LNCaP clone FGC (cell line): ENCODE measurements at regions not wholly inside any gene's neighbourhood (a gene's known extent, or its start where the extent isn't known, plus 50 kb on each side); places are given as distances from the start of the nearest gene placed in this dataset.

Experiments used
- DNase-seq: peaks from one replicate; pipeline ENCODE4 v3.0.0-alpha.2; 2011; ENCODE audit warnings: low read depth
- H3K4me3 ChIP-seq: 2 replicates; pipeline ENCODE4 v1.5.1; 2011; ENCODE audit warnings: mild to moderate bottlenecking, low read depth, low read length, control low read depth
- CTCF ChIP-seq: IDR thresholded peaks from 2 replicates; pipeline ENCODE4 v1.5.1; 2012; ENCODE audit warnings: mild to moderate bottlenecking; ENCODE audit not compliant: control insufficient read depth, insufficient read depth; ENCODE audit errors: extremely low read depth

DNA sequence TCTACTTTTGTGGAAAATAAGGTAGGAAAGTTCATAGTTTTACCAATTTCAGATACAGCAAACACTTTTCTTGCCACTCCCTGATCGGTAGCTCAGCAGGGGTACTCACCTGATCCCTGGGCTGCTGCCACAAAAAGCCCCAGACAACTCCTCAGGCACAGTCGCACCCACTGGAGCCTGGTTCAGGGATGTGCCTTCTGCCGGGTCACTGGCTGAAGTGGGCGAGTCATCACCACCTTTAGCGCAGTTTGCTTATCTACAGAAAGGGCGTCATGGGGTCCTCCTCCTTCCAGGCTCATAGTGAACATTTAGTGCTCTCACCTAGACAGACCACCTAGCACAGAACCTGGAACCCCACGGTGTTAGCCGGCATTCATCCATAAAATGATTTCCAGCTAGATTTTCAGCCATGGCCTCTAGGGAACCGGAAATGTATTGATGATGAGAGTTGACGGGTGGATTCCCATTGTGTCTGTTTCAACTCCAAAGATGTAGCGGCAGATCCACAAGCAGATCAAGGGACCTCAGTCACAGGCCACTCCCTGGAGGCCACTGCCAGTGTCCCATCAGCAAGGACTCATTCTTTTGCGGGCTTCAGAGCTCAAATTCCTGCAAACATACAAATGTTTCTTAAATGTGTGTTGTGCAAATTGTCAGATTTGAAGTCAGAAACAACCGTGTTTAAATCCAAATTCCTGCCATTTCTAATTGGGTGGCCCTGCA lies 408.4 kb upstream of the SALL3 start:
- H3K4me3 ChIP-seq: no peak overlapping the region
- DNase-seq: no peak
- no peak for TF ChIP-seq CTCF

GRCh38 chr18:78571831-78572347 lies 407.7 kb upstream of the SALL3 start:
- DNase-seq: no peak
- no peak overlapping the region for H3K4me3 ChIP-seq
- TF ChIP-seq CTCF: no peak

DNA sequence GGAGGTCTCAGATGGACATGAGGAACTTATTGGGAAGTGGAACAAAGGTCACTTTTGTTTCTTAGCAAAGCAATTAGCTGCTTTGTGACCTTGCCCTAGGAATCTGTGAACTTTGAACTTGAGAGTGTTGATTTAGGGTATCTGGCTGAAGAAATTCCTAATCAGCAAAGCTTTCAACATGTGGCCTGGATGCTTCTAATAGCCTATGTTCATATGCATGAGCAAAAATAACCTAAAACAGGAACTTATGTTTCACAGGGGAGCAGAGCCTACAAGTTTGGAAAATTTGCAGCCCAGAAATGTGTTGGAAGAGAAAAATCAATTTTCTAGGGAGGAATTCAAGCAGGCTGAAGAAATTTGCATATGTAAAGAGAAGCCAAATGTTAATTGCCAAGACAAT lies 405.8 kb upstream of the SALL3 start:
- H3K4me3 ChIP-seq: no peak overlapping the region
- DNase-seq: no peak
- TF ChIP-seq CTCF: no peak

DNA sequence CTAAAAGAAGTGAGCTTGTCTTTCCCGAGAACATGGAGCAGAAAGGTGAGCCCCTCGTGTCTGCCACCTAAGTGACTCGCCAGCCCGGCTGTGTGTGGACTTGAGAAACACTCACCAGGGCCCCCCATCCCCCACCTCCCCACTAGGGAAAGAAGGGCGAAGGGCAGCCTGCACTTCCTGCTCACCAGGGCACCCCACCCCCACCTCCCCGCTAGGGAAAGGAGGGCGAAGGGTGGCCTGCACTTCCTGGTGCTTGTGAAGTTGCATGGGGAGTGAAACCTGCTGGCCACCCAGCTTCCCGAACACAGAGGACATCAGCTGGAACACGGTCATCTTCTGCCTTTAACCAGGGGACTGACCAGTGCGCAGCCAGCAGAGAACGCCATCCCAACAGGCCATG lies 402.7 kb upstream of the SALL3 start:
- no peak for TF ChIP-seq CTCF
- no peak overlapping the region for H3K4me3 ChIP-seq
- DNase-seq: no peak

DNA sequence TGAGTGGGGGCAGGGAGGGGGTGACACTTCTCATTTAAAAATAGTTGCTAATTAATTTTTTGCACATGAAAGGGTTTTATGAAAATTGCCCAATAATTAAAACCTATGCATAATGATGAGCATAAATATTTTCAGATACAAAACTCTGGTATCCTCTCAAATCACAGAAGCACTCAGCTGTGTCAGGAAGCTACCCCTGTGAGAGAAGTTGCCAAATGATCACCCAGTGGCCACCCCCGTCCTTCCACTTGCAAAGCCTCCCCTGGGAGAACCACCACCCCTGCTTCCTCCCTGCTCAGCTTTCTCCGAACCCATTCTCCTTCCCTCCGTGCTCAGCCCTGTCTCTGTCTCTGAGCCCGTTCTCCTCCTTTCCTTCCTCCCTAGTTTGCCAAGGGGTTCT lies 400.2 kb upstream of the SALL3 start:
- DNase-seq: no peak
- H3K4me3 ChIP-seq: no peak overlapping the region
- no peak for TF ChIP-seq CTCF

GRCh38 chr18:78579854-78580577 lies 399.6 kb upstream of the SALL3 start:
- no peak for DNase-seq
- TF ChIP-seq CTCF: no peak
- H3K4me3 ChIP-seq: no peak overlapping the region
